Thyroid gland (tissue), 4 donors: ENCODE measurements at regions not wholly inside any gene's neighbourhood (a gene's known extent, or its start where the extent isn't known, plus 50 kb on each side); places are given as distances from the start of the nearest gene placed in this dataset.

ENCODE experiments used
- DNase-seq, 2 donors: peaks; one replicate each; pipeline ENCODE4 v3.0.0-alpha.2; 2019
- H3K27ac ChIP-seq, 3 donors: fragments of 200-600 bp; sonication (generic); 1 replicate in 2 of 3; 2 replicates in 1 of 3; pipeline ENCODE4 v1.5.1; 2016 to 2019; ENCODE audit warnings: mild to moderate bottlenecking in 1 of 3, moderate library complexity in 1 of 3
- H3K27me3 ChIP-seq: fragments of 200-600 bp; sonication (generic); one replicate; pipeline ENCODE4 v1.5.1; 2019
- H3K36me3 ChIP-seq, 2 donors: fragments of 200-600 bp; sonication (generic); one replicate each; pipeline ENCODE4 v1.5.1; 2016 to 2019
- H3K4me1 ChIP-seq, 2 donors: fragments of 200-600 bp; sonication (generic); one replicate each; pipeline ENCODE4 v1.5.1; 2017 to 2019
- H3K4me3 ChIP-seq, 3 donors: fragments of 200-600 bp; sonication (generic); replicated peaks in 1 of 3; 1 replicate in 2 of 3; 2 replicates in 1 of 3; pipeline ENCODE4 v1.5.1; 2016; ENCODE audit warnings: mild to moderate bottlenecking in 1 of 3
- H3K9me3 ChIP-seq: fragments of 200-600 bp; sonication (generic); one replicate; pipeline ENCODE4 v1.5.1; 2017
- POLR2A ChIP-seq, 2 donors: fragments of 450-650 bp; IDR thresholded peaks; one replicate each; pipeline ENCODE4 v1.6.1; 2017; ENCODE audit warnings: antibody characterized with exemption in 2 of 2, mild to moderate bottlenecking in 2 of 2, moderate library complexity in 1 of 2
- WGBS, 2 donors: methylation state at CpG; one replicate each; pipeline ENCODE4 v1.1.5; 2017; 5-methylcytosine and 5-hydroxymethylcytosine counted together
- intact Hi-C: fragments of 100-400 bp; cut with DNase I; formaldehyde crosslinking; loops from one replicate; pipeline ENCODE4 v1.15.1; 2023
- TF ChIP-seq, protein P1 (sequence below), 6 experiments: fragments of 200-600 bp in 3 of 6; fragments of 450-650 bp in 3 of 6; sonication (generic) in 3 of 6; IDR thresholded peaks; one replicate each; pipeline ENCODE4 v1.5.1; 2016 to 2019; ENCODE audit warnings: antibody characterized with exemption in 6 of 6, mild to moderate bottlenecking in 2 of 6, inconsistent platforms in 1 of 6, moderate library complexity in 1 of 6

DNA sequence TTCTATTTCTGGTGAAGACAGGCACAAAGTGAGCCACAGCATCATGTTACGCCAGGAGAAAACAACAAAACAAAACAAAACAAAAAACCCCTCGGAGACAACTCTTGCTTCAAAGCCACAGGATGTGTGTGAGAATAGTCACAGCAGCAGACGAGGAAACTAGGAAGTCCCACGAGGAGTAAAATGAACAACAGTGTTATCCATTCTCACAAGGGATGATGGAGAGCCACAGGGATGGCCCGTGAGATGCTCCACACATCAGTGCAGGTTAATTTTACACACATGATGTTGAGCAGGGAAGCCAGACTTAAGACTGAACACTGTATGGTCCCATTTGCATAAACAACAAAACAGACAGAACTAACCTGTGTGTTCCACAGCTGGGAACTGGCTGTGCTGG is 128.5 kb upstream of the TMEM18 start:
- DNase-seq = no peak
- 73 to 76% methylated on average over 5 of the region's 5 CpGs for WGBS, 2 donors
- intact Hi-C loops = no loop called here
- Histone ChIP-seq H3K36me3 (no peaks in the 10 kb centered on the region), H3K27me3 (no peaks in the 10 kb centered on the region), H3K4me3 (no peak overlapping the region), H3K9me3 (no peaks in the 10 kb centered on the region), H3K4me1 (no peaks in the 10 kb centered on the region), H3K27ac (no peak overlapping the region)
- TF ChIP-seq, protein P1, sequence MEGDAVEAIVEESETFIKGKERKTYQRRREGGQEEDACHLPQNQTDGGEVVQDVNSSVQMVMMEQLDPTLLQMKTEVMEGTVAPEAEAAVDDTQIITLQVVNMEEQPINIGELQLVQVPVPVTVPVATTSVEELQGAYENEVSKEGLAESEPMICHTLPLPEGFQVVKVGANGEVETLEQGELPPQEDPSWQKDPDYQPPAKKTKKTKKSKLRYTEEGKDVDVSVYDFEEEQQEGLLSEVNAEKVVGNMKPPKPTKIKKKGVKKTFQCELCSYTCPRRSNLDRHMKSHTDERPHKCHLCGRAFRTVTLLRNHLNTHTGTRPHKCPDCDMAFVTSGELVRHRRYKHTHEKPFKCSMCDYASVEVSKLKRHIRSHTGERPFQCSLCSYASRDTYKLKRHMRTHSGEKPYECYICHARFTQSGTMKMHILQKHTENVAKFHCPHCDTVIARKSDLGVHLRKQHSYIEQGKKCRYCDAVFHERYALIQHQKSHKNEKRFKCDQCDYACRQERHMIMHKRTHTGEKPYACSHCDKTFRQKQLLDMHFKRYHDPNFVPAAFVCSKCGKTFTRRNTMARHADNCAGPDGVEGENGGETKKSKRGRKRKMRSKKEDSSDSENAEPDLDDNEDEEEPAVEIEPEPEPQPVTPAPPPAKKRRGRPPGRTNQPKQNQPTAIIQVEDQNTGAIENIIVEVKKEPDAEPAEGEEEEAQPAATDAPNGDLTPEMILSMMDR (IDR thresholded peaks at IDR 0.05) = no peak
- no peak for TF ChIP-seq POLR2A (IDR thresholded peaks at IDR 0.05)

DNA sequence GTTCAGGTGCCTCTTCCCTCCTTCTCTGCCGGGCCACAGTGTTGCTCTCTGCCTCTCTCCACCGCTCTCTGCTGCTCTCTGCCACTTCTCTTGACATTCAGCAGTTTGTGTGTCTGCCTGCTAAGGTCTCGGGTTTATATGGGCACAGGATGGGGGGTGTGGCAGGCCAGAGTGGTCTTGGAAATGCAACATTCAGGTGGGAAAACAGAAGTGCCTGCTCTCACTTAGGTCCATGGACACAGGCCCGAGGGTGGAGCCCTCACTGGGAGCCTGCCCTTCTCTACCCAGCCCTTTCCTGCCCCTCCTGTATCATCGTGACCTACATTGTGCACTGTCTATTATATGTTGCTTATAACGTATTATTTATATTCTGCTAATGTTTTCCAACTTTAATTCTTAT is 120.8 kb upstream of the TMEM18 start:
- Histone ChIP-seq H3K4me3 (no peak overlapping the region), H3K27me3 (no peaks in the 10 kb centered on the region), H3K36me3 (no peaks in the 10 kb centered on the region), H3K27ac (no peak overlapping the region), H3K9me3 (no peaks in the 10 kb centered on the region), H3K4me1 (no peaks in the 10 kb centered on the region)
- intact Hi-C loops = no loop called here
- TF ChIP-seq POLR2A (IDR thresholded peaks at IDR 0.05) = no peak
- TF ChIP-seq, protein P1 (IDR thresholded peaks at IDR 0.05) = no peak
- DNase-seq = no peak
- 61 to 73% methylated on average over 6 of the region's 6 CpGs for WGBS, 2 donors

DNA sequence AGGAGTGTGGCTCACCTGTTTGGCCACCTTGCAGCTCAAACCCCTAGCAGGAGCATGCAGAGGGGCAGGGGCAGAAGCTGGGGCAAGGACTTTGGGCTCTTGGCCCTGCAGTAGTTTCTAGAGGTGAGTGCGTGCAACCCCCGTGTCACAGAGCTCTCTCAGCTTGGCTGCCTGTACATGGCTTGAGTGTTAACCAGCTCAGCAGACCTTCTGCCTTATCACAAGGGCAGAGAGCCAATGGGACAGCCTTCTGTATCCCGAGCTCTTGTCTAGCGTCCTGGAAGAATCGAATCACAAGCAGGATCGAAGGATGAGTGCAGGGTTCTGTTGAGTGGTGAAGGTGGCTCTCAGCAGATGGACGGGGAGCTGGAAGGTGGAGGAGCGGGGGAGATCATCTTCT is 120.3 kb upstream of the TMEM18 start:
- intact Hi-C loops = no loop called here
- Histone ChIP-seq H3K4me1 (no peaks in the 10 kb centered on the region), H3K27ac (no peak overlapping the region), H3K4me3 (no peak overlapping the region), H3K9me3 (no peaks in the 10 kb centered on the region), H3K27me3 (no peaks in the 10 kb centered on the region), H3K36me3 (no peaks in the 10 kb centered on the region)
- no peak for TF ChIP-seq POLR2A (IDR thresholded peaks at IDR 0.05)
- TF ChIP-seq, protein P1 (IDR thresholded peaks at IDR 0.05) = no peak
- WGBS, 2 donors = 69 to 75% methylated on average over 8 of the region's 8 CpGs
- DNase-seq = no peak

DNA sequence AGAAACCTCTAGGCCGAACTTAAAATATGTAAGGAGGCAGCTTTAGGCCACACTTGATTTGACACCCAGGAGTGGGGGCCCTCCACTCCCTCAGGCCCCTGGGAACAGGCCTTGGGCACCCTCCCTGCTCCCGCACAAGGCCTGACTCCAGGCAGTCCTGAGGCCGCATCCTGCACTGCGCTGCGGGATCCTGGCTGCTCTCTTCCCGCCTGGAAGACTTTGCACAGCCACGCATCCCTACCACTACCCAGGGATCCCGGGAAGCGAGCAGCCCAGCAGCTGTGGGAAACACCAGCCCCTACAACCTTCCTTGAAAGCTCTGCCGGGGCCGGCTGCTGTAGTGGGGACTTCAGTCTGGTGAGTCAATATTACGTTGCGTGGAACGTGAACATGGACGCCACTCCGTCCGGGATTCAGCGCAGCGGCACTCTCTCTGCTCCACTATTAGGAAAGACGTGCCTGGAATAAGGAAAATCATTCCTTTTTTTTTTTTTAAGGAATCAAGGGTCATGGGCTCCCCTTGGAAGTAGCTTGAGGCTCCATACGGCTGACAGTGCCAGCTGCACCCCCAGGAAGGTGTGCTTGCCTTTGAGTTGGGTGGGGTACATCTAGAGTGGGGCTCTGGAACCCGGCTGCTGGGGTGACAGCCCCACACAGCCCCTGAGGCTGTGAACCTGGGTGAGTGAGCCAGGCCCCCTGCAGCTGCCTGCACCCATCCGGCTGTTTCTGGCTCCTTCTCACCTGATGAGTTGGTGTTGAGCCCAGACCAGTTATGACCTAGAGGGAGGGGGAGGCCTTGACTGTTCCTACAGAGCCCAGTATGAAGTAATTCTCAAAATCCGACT is 119.2 kb upstream of the TMEM18 start:
- intact Hi-C loops = no loop called here
- DNase-seq = peak in 1 of 2 donors; percentile 13
- Histone ChIP-seq H3K9me3 (no peaks in the 10 kb centered on the region), H3K4me1 (no peaks in the 10 kb centered on the region), H3K4me3 (no peak overlapping the region), H3K27me3 (no peaks in the 10 kb centered on the region), H3K36me3 (no peaks in the 10 kb centered on the region), H3K27ac (no peak overlapping the region)
- WGBS, 2 donors = 88 to 95% methylated on average over 23 to 24 of the region's 24 CpGs
- no peak for TF ChIP-seq POLR2A (IDR thresholded peaks at IDR 0.05)
- TF ChIP-seq, protein P1 (IDR thresholded peaks at IDR 0.05) = no peak

DNA sequence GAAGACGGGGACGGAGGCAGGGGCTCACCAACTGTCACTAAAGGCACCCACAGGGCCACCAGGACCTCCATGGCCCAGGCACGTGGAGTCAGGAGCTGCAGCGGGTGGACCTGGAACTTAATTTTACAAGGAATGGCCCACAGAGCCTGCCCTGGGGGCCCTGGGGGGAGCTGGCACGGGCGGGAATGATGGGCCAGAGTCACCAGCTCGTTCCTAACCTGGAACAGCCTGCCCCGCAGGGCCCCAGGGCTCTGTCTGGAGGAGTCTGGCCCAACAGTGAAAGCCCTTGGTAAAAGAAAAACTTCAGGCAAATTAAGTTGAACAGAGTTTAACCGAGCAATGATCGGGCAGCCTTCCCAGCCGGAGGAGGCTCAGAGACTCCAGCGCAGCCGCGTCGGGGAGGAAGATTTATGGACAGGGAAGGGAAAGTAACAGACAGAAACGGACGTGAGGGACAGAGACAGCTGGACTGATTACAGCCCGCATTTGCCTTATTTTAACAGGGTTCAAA is 118.4 kb upstream of the TMEM18 start:
- Histone ChIP-seq H3K9me3 (no peaks in the 10 kb centered on the region), H3K36me3 (no peaks in the 10 kb centered on the region), H3K4me1 (no peaks in the 10 kb centered on the region), H3K27me3 (no peaks in the 10 kb centered on the region), H3K4me3 (no peak overlapping the region), H3K27ac (no peak overlapping the region)
- intact Hi-C loops = no loop called here
- TF ChIP-seq, protein P1 (IDR thresholded peaks at IDR 0.05) = no peak
- no peak for TF ChIP-seq POLR2A (IDR thresholded peaks at IDR 0.05)
- no peak for DNase-seq
- WGBS, 2 donors = 85 to 86% methylated on average over 16 to 18 of the region's 18 CpGs
